HG03045 (cell line): ENCODE measurements at regions not wholly inside any gene's neighbourhood (a gene's known extent, or its start where the extent isn't known, plus 50 kb on each side); places are given as distances from the start of the nearest gene placed in this dataset.

Experiments
- ATAC-seq: cut with Tn5 transposase; IDR thresholded peaks from one replicate; pipeline ENCODE4 v1.9.1; 2021; ENCODE audit warnings: mild to moderate bottlenecking, moderate library complexity; ENCODE audit not compliant: unreplicated experiment

GRCh38 chr12:13318231-13319015 lies 121.9 kb downstream of the EMP1 start:
- ATAC-seq = no peak

GRCh38 chr12:13316587-13317246 lies 120.2 kb downstream of the EMP1 start:
- no peak for ATAC-seq

- ATAC-seq = no peak
These were observed 117.4 kb downstream of the EMP1 start for GRCh38 chr12:13313886-13314285.

GRCh38 chr12:13311551-13311950 lies 115.0 kb downstream of the EMP1 start:
- ATAC-seq = no peak

GRCh38 chr12:13307143-13307816 lies 110.8 kb downstream of the EMP1 start:
- ATAC-seq = no peak

GRCh38 chr12:13304924-13305323 lies 108.4 kb downstream of the EMP1 start:
- ATAC-seq = no peak

- no peak for ATAC-seq
These were observed 102.9 kb downstream of the EMP1 start for GRCh38 chr12:13299457-13299856.

GRCh38 chr12:13293096-13293495 lies 96.6 kb downstream of the EMP1 start:
- no peak for ATAC-seq

GRCh38 chr12:13289653-13290289 lies 93.2 kb downstream of the EMP1 start:
- ATAC-seq = no peak

GRCh38 chr12:13288937-13289652 lies 92.6 kb downstream of the EMP1 start:
- ATAC-seq = no peak

- ATAC-seq = no peak
These were observed 92.0 kb downstream of the EMP1 start for GRCh38 chr12:13288501-13288900.

GRCh38 chr12:13283867-13284266 lies 87.3 kb downstream of the EMP1 start:
- no peak for ATAC-seq

- no peak for ATAC-seq
These were observed 86.3 kb downstream of the EMP1 start for GRCh38 chr12:13282861-13283260.

GRCh38 chr12:13278249-13278787 lies 81.8 kb downstream of the EMP1 start:
- ATAC-seq = no peak

- no peak for ATAC-seq
These were observed 80.8 kb downstream of the EMP1 start for GRCh38 chr12:13277293-13277692.

GRCh38 chr12:13275241-13276085 lies 78.9 kb downstream of the EMP1 start:
- no peak for ATAC-seq

- no peak for ATAC-seq
These were observed 77.3 kb downstream of the EMP1 start for GRCh38 chr12:13273850-13274249.

GRCh38 chr12:13273097-13273496 lies 76.6 kb downstream of the EMP1 start:
- no peak for ATAC-seq

- no peak for ATAC-seq
These were observed 74.3 kb downstream of the EMP1 start for GRCh38 chr12:13270817-13271216.
